ENCODE measurements at regions not wholly inside any gene's neighbourhood (a gene's known extent, or its start where the extent isn't known, plus 50 kb on each side); places are given as distances from the start of the nearest gene placed in this dataset.

GRCh38 chr5:168211936-168212335 is 79.5 kb upstream of the WWC1 start:
- TF ChIP-seq NRF1 (conservative IDR thresholded peaks at IDR 0.05; ENCODE audit: low read depth, low read length) (no peak), PBX3 (IDR thresholded peaks at IDR 0.05; ENCODE audit: insufficient replicate concordance, low read depth, low read length) (no peak), CTCF (IDR thresholded peaks at IDR 0.05 in 2 of 3, conservative IDR thresholded peaks at IDR 0.05 in 1 of 3; ENCODE audit: control insufficient read depth in 2 of 3, extremely low read depth in 1 of 3, insufficient read depth in 1 of 3, low read depth in 3 of 3, low read length in 3 of 3) (no peak)

Measured in GM12878 (cell line).